DOHH2 (cell line): ENCODE measurements at regions not wholly inside any gene's neighbourhood (a gene's known extent, or its start where the extent isn't known, plus 50 kb on each side); places are given as distances from the start of the nearest gene placed in this dataset.

Experiments
- H3F3A ChIP-seq: fragments of 200-600 bp; sonication (generic), shearing (Covaris generic); 2 replicates; pipeline ENCODE4 v1.6.0; 2016; ENCODE audit warnings: antibody characterized with exemption, mild to moderate bottlenecking; ENCODE audit not compliant: control insufficient read depth, insufficient read depth
- H3K27ac ChIP-seq: fragments of 200-600 bp; sonication (generic); 2 replicates; pipeline ENCODE4 v1.5.1; 2014; ENCODE audit warnings: low read depth, mild to moderate bottlenecking, low read length, moderate library complexity
- H3K27me3 ChIP-seq: fragments of 200-600 bp; sonication (generic); 2 replicates; pipeline ENCODE4 v1.6.1; 2014; ENCODE audit warnings: mild to moderate bottlenecking, low read length, mixed read lengths; ENCODE audit not compliant: control insufficient read depth
- H3K36me3 ChIP-seq: fragments of 200-600 bp; sonication (generic); 2 replicates; pipeline ENCODE4 v1.6.1; 2014; ENCODE audit warnings: mild to moderate bottlenecking, low read length, moderate library complexity, mixed read lengths; ENCODE audit not compliant: control insufficient read depth
- H3K4me1 ChIP-seq: fragments of 200-600 bp; sonication (generic); 2 replicates; pipeline ENCODE4 v1.6.1; 2014; ENCODE audit warnings: mild to moderate bottlenecking, low read length, mixed read lengths; ENCODE audit not compliant: control insufficient read depth
- H3K4me2 ChIP-seq: fragments of 200-600 bp; sonication (generic); 2 replicates; pipeline ENCODE4 v1.6.0; 2014; ENCODE audit warnings: mild to moderate bottlenecking, low read length, moderate library complexity
- H3K4me3 ChIP-seq: fragments of 200-600 bp; sonication (generic); 2 replicates; pipeline ENCODE4 v1.5.1; 2014; ENCODE audit warnings: mild to moderate bottlenecking, low read length, mixed read lengths
- H3K79me2 ChIP-seq: fragments of 200-600 bp; sonication (generic); 2 replicates; pipeline ENCODE4 v1.6.1; 2014; ENCODE audit warnings: mild to moderate bottlenecking, low read length, mixed read lengths; ENCODE audit not compliant: control insufficient read depth
- H3K9me2 ChIP-seq: fragments of 200-600 bp; sonication (generic); replicated peaks from 2 replicates; pipeline ENCODE4 v1.6.1; 2014; ENCODE audit warnings: mild to moderate bottlenecking, low read length, mixed read lengths; ENCODE audit not compliant: control insufficient read depth
- H3K9me3 ChIP-seq: fragments of 200-600 bp; sonication (generic); 2 replicates; pipeline ENCODE4 v1.6.1; 2014; ENCODE audit warnings: antibody characterized with exemption, low read length, mixed read lengths; ENCODE audit not compliant: control insufficient read depth, insufficient read depth
- H4K20me1 ChIP-seq: fragments of 200-600 bp; sonication (generic); 2 replicates; pipeline ENCODE4 v1.6.0; 2014; ENCODE audit warnings: low read depth, mild to moderate bottlenecking, antibody characterized with exemption, low read length, moderate library complexity; ENCODE audit not compliant: control insufficient read depth, insufficient read depth
- CTCF ChIP-seq: fragments of 200-600 bp; sonication (generic); IDR thresholded peaks from one replicate; pipeline ENCODE4 v1.5.1; 2014; ENCODE audit warnings: antibody characterized with exemption, mild to moderate bottlenecking, low read depth, low read length; ENCODE audit not compliant: poor library complexity, severe bottlenecking
- EZH2phosphoT487 ChIP-seq: fragments of 200-600 bp; sonication (generic); IDR thresholded peaks from 2 replicates; pipeline ENCODE4 v1.6.1; 2017; ENCODE audit warnings: borderline replicate concordance, mild to moderate bottlenecking, antibody characterized with exemption, low read length, moderate library complexity, mixed read lengths

GRCh38 chr12:54700301-54700700 is 52.1 kb upstream of the DCD start:
- no peak overlapping the region for H3K27ac ChIP-seq
- H3K9me2 ChIP-seq: no peaks in the 10 kb centered on the region
- no peaks in the 10 kb centered on the region for H3K36me3 ChIP-seq
- no peaks in the 10 kb centered on the region for H3K4me1 ChIP-seq
- H3K79me2 ChIP-seq: no peaks in the 10 kb centered on the region
- no peak overlapping the region for H3K4me3 ChIP-seq
- no peaks in the 10 kb centered on the region for H4K20me1 ChIP-seq
- H3K4me2 ChIP-seq: no peak overlapping the region
- H3K9me3 ChIP-seq: no peaks in the 10 kb centered on the region
- peaks cover 10% of the 10 kb centered on the region; the same call in 1 of the 2 replicates for H3K27me3 ChIP-seq
- H3F3A ChIP-seq: no peaks in the 10 kb centered on the region
- TF ChIP-seq EZH2phosphoT487: no peak
- TF ChIP-seq CTCF: no peak
